HG02870 (cell line): ENCODE measurements at regions not wholly inside any gene's neighbourhood (a gene's known extent, or its start where the extent isn't known, plus 50 kb on each side); places are given as distances from the start of the nearest gene placed in this dataset.

Source experiments
- ATAC-seq: cut with Tn5 transposase; IDR thresholded peaks from one replicate; pipeline ENCODE4 v1.9.1; 2021; ENCODE audit warnings: mild to moderate bottlenecking, moderate library complexity; ENCODE audit not compliant: unreplicated experiment

- no peak for ATAC-seq
Observed at GRCh38 chr14:61625165-61625564, 70.1 kb upstream of the HIF1A start.

DNA sequence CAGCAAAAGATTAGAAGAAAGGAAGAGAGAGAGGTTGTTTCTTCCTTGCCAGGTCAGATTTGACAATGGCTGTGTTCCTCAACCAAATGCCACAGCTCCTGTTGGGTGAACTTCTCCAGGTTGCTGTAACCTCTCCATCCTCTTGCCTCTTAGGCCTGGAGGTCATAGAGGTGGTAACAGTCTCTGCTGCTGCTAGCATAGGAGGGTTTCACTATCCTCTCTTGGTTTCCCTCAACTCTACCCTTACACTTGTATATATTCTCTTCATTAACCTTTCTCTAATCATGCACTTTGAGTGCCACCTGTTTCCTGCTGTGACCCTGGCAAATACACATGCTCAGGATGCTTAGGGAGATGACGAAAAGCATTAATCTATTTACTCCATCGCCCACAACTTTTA, 67.7 kb upstream of the HIF1A start:
- no peak for ATAC-seq

- no peak for ATAC-seq
Observed at GRCh38 chr14:61628016-61628725, 67.1 kb upstream of the HIF1A start.

DNA sequence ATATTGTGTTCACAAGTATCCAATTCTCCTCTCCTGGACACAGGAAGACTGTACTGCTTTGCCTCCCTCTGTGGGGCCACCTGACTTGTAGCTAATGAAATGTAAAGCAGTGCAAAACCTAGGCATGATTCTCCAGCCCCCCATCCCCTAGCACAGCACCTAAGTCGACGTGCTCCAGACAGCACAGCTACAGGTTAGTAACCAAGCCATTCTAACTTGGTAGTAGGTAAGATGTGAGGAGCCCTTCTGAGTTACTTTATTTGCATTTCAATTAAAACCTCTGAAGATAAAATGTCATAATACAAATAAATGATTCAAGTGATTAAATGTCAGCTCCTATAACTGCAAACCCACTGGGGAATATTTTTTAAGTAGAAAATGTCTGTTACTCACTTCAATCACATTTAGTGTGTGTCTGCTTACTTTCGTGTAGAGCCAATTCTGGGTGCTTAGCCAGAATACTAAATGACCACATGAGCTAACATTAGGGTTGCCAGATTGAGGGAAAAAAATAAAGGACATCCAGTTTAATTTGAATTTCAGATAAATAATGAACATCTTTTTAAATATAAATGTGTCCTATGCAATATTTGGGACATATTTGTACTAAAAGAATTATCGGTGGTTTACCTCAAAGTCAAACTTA, 64.8 kb upstream of the HIF1A start:
- no peak for ATAC-seq

GRCh38 chr14:61631045-61631687, 64.1 kb upstream of the HIF1A start:
- no peak for ATAC-seq

- no peak for ATAC-seq
Observed at GRCh38 chr14:61632401-61632800, 62.9 kb upstream of the HIF1A start.

DNA sequence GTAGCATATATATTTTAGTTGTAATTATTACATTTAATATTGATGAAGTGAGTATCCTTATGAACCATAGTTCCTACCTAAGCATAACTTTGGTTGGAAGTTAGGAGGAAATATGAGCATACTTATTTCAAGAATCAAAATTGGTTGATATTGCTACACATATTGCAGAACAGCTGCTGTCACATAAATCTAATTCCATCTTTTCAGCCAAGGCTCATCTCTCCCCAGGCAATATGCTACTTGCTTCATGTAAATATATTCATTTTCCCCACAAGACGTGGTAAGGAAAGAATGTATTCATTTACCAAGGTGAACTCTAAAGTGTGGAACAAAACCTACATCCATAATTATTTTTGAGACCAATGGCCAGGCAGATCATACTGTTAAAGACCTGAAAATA, 62.5 kb upstream of the HIF1A start:
- ATAC-seq, result no peak

DNA sequence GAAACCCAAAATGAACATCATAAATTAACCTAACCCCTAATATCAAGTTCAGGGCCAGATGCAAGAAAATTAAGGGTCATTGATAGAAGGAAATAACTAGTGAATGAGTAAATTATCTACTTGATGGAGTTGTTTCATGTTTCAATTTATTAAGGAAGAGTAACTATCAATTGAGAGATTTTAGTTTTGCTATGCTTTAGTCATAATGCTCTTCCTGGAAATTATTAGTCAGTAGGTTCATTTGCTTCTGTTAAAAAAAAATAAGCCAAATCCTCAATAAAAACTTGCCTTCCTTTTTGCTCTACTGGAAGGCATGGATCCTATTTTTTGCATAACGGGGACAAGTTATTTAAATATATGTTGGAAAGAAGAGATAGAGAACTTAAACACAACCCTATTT, 59.0 kb upstream of the HIF1A start:
- ATAC-seq, result no peak

DNA sequence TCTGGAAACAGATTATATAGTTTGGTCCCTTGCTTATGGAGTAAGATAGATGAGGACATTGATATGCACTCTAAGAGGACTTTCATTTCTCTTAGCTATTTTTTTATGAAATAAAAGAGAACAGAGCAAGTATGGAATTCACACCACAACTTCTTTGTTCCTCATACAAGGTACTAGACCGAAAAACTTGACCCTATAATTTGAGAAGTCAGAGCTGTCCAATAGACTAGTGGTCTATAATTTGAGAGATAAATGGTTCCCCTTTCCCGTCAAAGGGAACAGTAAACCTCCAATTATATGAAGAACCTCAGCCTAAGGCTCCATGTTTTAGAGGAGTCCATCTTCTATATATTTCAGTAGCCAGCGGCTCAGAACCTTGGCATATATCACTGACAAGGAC, 58.5 kb upstream of the HIF1A start:
- ATAC-seq, result peak; percentile 48

DNA sequence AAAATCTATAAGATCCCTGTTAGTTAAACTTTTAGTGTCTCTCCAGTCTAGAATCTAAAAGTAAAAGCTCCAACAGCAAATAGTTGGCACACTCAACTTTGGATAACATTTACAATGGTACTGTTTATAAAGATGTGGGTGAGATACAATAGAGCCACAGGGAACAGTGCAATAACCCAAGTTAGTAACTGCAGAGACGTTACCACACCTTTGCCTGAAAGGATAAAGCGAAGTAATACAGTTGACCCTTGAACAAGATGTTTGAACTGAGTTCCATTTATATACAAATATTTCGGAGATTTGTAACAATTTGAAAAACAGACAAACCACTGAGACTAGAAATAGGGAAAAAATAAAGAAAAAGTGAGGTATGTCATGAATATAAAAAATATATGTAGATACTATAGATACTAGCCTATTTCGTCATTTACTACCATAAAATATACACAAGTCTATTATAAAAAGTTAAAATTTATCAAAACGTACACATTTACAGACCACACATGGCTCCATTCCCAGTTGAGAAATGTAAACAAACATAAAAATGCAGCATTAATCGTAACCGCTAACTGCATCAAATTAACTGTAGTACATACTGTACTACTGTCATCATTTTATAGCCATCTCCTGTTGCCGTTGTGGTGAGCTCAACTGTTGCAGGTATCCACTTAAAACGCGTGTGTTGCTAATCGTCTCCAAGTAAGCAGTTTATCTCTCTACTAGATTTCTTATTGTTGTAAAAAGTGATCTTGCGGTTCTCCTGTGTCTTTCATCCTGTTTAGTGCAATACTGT, 56.5 kb upstream of the HIF1A start:
- ATAC-seq, result no peak

DNA sequence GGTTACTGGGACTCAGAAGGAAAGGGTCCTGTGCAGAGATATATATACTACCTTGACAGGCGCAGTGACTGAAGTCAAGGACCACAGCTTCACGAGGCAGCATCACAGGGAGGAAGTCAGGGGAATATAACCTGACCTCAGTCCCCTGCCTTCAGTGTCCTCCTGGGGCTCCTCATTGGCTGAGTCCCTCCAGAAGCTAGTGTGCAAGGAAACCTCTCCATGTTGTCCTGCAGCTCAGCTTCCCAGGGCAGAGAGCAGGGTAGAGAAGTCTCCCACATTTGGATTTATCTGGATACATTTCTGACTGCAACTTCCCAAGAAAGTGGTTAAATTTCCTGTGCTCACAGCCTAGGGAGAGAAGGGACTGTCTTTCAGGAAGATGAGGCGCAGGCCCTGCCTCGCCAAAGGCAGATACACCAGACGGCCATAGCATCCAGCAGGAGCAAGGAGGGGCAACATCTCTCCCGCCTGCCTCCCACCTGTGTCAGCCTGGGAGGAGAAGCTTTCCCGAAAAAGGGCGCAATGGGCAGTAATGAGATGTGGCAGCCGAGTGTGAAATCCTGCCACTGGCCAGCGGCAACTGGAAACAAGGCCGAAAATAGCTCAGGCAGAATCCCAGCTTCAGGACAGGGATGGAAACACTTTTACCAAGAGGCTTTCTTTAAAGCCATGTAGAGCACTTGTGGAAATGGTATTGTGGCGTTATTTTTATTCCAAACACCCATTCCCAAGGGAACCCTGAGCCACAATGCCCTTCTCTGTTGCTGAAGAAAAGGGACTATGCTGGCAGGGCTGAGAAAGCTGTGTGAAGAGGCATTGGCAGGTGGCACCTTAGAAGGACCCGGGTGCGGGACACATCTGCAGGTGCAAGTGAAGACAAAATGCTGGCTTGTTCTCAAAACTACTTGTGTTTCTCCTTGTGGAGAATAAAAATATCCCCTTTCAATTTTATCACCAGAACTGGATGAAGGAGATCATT, 54.9 kb upstream of the HIF1A start:
- no peak for ATAC-seq

GRCh38 chr14:61641914-61642613, 53.2 kb upstream of the HIF1A start:
- ATAC-seq, result no peak

- ATAC-seq, result no peak
Observed at GRCh38 chr14:61642614-61642982, 52.7 kb upstream of the HIF1A start.

GRCh38 chr14:61643555-61643954, 51.8 kb upstream of the HIF1A start:
- no peak for ATAC-seq

DNA sequence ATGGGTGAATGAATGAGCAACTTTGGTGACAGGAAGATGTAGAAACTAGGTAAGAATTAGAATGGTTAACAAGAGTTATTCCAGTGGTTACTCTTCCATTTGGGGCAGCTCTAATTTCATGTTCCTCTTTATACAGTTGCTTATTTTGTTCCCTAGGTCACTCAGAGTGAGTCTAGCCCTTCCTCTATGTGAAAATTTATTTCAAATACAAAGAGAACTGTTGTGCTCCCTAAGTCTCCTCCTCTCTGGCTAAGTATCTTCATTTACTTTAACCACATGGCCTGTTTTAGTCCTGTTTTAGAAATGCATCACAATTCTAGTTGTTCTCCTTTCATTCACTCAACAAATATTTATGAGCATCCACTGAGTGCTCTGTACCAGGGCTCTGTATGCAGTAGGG, 51.1 kb upstream of the HIF1A start:
- no peak for ATAC-seq

- ATAC-seq, result peak; percentile 87
Observed at GRCh38 chr14:61644834-61645233, 50.5 kb upstream of the HIF1A start.

DNA sequence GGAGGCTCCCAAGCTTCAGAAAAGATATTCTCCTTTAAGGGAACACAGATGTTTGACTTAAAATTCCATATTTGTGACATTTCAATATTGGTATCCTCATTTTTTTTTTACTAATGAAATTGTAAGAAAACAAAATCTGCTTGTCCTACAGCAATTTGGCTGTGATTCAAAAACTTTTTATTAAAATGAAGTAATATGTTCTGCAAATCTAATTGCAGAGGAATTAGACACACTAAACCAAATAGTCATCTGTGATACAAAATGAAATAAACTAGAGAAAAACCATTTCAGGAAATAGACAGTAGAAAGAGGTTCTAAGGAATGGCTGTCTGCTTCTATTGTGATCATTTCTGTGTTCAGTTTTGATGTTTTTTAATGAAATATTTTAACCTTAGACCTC, 50.1 kb upstream of the HIF1A start:
- no peak for ATAC-seq
